ENCODE measurements at regions not wholly inside any gene's neighbourhood (a gene's known extent, or its start where the extent isn't known, plus 50 kb on each side); places are given as distances from the start of the nearest gene placed in this dataset.

DNA sequence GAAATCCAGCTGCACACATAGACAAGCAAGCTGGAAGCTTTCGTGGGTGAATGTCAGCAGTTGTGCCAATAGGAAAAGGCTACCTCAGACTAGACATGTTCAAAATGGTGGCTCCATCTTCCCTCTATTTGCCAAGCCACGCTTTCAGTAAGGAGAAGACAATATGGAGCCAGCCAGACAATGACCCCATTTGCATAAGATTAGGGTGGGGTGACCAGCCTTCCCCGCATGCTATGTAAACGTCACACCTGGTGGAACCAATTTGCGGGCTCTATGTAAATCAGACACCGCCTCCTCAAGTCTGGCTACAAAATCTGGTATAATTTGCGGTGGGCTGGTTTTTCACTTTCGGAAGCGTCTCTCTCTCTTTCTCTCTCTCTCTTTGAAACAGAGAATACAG, 297.4 kb upstream of the PCDH15 start:
- no peak for DNase-seq

DNA sequence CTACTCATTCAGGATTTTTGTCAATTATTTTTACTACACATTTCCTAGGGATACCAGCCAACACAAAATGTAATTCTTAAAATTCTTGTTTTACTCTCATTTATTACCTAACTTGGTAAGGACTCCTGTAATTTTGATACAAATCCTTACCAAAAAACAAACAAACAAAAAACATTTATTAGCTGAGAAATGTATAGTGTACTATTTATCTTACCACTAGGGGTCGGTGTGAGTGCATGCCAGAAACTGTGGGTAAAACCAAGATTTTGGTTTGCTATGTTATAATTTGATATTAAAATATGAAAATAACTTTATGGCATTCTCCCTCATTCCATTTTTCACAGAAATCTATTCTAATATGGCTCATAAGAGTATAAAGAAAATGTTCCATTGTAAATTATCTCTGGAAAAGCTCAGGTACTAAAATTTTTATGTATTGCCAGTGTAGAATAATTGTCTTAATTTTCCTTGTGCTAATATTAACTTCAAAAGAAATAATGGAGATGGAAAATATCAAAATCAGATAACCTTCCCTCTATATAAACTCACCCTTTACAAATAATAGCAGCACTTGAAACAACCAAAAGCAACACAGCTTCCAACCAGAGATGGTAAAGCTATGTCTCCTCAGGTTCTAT, 290.8 kb upstream of the PCDH15 start:
- DNase-seq, result no peak

DNA sequence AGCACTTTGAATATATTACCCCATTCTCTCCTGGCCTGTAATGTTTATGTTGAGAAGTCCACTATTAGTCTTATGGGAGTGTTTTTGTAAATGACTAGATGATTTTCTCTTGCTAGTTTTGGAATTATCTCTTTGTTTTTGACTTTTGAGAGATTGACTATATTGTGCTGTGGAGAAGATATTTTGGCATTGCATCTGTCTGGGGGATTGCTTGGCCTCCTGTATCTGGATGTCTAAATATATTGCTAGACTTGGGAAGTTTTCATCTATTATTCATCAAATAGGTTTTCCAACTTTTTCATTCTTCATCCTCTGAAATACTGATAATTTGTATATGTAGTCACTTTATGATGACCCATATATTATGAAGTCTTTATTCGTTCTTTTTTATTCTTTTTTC, 277.1 kb upstream of the PCDH15 start:
- DNase-seq, result no peak

DNA sequence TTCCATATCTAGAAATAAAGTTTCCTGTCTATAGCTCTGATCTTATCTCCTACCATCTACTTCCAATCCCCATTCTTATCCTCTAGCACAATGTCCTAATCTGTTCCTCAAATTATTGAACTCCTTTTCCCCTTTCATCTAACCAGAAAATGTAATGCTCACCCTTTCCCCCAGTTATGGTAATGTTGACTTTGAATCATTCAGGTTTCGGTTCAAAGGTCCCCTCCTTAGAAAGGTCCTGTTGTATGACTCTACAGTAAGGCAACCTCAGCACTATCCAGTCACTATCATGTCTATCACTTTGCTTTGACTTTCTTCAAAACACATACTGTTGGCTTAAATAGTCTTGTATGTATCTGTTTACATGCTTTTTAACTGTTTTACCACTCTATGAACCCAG, 264.2 kb upstream of the PCDH15 start:
- no peak for DNase-seq

DNA sequence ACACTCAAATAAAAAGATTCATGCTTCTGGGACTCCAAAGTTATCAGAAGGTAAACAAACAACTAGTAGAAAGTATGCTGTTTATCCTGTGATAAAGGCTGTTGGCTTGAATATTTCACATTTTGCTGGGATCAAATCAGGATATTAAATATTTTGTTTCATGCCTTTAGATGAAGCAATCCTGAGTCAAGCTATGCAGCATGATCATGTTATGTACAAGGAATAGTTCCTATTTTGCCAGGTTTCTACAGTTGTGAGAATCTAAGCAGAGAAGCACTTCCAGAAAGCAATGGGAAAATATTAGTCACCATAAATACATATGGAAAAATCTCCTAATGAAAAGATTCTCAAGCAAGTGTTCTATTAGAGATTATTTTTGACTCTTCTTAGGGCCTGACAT, 262.8 kb upstream of the PCDH15 start:
- no peak for DNase-seq

DNA sequence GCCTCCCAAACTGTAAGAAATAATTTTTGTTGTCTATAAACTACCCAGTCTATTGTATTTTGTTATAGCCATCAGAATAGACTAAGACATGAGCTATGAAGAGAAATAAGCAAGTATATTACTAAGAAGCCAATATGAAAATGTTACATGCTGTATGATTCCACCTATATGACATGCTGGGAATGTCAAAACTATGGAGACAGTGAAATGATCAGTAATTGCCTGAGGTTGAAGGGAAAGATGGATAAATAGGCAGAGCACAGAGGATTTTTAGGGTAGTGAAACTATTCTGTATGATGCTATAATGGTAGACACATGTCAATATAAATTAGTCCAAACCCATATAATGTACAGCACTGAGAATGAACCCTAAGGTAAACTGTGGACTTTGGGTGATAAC, 261.3 kb upstream of the PCDH15 start:
- DNase-seq, result no peak

DNA sequence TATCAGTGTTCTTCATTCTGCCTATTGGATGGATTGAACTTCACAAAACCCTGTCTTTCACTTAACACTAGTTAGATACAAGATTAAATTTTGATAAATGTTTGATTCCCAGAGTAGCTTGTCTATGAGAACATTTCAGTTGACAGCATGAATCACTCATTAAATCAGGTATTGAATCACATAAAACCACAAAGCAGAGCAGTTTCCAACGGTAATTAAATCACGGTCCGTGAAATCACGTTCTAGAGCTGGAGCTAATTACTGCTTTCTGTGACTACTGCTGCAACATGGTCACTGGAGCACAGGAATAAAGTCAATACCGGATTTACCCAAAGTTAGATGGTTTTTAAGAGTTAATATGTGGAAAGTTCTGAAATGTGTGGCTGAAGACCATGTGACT, 257.8 kb upstream of the PCDH15 start:
- DNase-seq, result no peak

DNA sequence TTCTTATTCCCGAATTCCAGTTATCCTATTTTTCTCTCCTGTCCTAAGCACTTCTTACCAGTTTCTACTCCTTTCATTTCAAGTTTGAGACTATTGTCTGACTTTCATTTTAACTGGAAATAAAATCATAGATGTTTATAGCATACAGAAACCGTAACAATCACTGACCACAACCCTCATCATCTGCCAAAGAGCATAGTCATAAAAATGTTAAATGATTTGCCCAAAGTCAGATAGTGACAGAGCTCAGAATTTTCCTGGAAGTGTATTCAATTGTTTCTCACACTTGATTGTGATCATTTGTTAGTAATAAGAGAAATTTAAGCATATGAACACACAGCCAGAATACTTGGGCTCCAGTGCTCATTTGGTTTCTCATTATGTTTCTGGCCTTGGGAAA, 250.5 kb upstream of the PCDH15 start:
- no peak for DNase-seq

DNA sequence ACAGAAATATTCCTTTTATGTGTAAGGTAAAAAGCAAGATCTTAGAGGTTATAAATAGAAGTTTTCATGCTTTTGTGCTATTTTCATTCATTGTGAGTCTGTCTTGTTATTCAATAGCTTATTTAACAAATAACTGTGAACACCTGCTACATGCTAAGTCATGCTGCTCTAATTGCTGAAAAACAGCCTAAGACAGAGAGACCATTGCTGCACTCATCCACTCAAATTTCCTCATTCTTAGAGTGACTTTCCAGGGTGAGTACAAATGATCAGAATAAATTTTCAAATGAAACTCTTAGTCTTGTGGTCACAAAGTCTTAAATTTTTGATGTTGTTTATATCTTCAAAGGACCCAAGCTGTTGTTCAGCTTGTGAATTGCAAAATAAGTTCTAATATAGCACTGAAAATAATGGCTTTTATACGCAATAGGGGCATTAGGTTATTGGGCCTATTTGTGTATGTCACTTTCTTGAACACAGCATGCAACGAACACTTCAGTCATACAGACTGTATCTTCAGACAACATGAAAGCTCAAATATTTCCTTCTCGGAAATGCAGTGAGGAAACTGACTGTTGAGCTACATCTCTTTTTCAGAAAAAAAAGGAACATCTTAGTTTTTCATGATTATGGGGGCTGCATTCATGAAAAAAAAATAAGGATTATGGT, 247.9 kb upstream of the PCDH15 start:
- no peak for DNase-seq

DNA sequence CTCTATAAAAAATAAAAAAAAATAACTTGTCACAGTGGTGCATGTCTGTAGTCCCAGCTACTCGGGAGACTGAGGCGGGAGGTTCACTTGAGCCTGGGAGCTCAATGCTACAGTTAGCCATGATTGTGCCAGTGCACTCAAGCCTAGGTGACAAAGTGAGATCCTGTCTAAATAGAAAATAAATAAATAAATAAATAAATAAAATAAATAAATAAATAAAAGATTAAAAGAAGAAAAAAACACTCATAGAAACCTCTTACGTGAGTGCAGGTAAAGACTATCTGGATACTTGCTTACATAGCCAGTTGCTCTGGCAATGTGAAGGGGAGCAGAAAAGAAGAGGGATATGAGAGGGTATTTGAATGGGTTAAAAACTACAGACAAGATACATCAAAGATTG, 242.5 kb upstream of the PCDH15 start:
- DNase-seq, result no peak

DNA sequence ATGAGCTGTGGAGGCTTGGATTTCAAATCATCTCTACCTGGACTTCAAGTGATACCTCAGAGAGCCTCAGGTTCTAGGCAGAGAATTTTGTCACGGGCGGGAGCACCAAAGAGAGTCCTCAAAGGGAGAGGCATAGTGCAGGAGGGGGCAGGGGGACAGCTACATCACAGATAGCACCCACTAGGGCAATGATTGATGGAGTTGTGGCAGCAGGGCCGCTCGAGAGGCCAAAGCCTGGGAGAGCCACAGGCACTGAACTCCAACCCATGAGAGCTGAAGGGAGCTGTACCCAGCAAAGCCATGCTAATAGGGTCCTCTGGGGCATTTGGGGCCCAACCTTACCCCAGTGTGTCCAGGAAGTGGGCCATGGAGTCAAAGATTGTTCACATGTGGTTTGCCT, 232.0 kb upstream of the PCDH15 start:
- DNase-seq, result no peak

DNA sequence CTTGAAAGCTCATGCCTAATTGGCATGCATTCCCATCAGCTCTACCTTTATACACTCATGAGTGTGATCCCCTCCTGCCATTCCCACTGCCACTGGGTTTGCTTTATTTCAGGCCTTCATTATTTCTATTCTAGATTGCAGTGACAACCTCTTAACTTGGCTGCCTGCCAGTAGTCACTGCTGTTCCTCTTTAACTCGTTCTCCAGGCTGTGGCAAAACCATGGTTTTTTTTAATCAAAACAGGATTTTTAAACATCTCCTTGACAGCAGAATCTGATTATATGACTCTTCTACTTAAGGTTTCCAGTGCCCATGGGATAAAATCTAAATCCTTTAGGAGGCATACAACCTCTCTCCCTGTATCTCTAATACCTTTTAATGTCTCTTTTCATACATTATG, 223.7 kb upstream of the PCDH15 start:
- no peak for DNase-seq

DNA sequence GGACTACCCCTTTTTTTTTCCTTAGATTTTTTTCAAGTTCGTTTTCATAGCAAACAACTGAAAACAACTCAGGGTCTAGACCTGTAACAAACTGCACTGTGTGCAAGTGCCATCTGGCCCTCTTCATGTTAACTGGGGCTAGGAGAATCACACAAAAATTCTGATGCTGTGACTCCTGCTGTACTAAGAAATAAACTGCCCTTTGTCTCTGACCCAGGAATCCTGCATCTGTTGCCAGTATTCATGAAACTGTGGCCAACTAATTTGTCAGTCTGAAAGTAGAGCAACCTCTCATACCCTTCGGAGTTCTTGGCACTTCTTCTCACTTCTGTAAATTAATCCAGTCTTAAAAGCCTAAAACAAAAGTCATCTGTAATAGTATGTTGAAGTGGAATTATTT, 218.4 kb upstream of the PCDH15 start:
- no peak for DNase-seq

DNA sequence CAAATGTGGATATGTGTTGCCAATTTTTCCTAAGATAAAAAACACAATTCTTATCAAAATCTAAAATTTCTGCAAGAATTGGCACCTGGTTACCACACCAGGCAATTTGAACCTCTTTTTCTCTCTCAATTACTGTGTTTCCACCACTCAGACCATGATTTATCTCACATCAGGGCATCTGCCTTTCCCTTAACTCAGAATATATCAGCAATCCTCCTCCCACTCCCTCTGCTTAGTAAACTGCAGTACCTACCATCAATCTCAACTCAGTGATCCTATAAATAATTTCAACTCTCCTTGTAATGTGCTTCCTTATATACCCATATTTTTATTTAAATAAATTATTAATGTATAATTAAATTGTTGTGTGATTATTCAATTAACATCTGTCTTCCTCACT, 212.3 kb upstream of the PCDH15 start:
- DNase-seq, result no peak

DNA sequence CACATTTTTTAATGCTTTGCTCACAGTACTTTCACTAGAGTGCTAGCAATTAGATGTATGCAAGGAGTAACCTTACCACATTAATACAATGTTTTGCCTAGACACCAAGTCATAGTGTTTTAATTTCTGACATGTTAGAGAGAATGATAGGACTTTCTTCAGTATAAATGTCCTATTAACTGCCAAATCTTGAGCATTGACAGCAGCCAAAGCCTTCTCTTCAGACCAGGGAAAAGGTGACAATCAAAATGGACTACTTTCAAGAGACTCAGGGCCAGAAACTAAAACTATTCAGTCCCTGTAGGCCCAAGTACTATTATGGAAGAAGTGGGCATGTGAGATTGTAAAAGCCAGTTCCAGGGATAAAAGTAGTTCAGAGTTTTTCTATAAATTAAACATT, 201.4 kb upstream of the PCDH15 start:
- no peak for DNase-seq

DNA sequence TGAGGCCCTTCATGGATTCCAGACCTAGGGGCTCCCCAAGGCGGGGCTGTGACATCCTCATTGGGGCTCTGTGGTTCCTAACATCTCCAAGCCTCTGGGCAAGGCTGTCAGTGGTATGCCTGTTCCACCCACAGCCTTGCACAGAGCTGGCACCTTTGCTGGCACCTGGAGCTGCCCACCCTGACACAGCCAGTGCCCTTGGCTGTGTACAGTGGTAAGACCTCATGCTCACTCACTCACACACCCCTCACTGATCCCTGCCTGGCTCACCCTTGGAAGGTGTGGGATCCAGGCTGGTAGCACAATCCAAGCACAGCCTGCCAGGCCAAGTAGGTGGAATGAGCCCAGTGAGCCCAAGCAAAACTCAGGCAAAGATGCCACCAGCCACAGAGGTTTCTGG, 200.4 kb upstream of the PCDH15 start:
- no peak for DNase-seq

DNA sequence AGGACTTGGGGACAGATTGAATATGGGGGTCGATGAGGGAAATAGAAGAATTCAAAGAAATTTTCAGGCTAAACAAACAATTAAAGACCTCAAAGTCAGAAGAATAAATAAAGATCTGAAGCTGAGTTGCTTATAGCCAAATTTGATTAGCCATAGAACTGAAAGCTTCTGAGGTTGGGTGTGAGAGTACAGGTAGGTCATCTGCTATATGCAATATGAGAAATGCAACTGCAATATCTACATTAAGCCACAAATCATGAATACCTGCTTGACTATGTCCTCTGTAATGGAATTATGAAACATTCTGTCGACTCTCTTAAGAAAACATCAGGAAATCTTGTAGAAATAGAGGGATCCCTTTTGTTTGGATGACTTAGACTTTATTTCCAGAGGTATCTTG, 192.1 kb upstream of the PCDH15 start:
- DNase-seq, result no peak

DNA sequence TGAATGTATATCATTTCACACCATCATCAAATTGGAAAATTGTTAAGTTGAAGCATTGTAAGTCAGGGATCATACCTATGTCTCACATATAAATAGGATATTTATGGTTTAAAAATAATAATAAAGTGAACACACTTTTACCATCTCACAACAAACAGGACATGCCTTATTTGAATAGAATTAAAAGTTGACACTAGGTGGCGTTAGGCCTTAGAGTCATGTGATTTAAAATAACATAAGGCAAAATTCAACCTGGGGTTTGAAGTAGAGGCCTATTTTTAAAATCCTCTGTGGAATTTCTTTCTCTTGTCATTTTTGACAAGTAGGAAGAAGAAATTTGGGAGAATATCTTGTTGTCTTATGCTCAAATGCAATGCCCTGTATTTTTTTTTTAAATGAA, 184.7 kb upstream of the PCDH15 start:
- DNase-seq, result no peak

DNA sequence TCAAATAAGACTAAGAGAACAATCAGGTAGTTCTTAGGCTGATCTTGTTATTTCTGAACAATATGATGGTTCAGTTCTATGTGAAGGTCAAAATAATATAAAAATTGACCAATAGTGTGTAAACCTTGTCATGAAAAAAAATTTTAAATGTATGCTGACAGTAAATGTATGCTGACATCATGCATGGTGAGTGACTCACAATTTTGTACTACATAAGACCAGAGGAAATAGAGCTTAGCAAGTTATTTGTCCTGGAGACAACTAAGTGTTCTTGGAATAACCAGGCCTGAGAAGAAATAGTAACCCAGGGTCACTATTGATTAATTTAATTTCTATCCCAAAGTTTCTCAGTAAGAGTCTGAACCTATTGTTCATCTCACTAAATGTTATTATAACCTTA, 182.2 kb upstream of the PCDH15 start:
- DNase-seq, result no peak

DNA sequence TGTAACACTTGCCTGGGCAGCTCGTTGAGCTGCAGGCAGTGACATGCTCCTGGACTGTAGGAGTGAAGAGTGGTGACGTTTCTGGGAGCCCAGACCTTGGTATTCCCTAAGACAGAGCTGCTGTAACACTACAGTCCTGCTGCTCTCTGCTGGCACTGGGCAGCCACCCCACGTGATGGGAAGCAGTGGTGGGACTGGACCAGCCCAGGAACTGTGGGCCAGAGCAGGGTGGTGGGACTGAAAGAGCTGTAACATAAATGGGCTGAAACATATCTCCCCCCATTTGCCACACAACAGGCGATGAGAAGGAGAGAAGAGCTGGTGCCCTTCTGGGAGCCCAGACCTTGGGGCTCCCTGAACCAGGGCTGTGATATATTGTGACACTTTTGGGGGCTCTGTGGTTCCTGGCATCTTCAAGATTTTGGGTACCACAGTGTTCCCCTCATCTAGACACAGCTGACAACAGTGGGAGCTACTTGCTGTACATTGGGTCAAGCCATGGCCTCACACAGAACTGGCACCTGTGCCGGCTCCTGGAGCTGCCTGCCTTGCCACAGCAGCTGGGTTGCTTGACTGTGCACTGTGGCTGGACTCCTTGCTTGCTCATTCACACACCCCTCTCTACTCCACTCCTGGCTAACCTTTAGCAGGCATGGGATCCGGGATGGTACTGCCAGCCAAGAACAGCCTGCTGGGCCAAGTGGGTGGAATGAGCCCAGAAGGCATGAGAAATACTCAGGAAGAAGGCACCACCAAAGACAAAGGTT, 161.3 kb upstream of the PCDH15 start:
- DNase-seq, result no peak

DNA sequence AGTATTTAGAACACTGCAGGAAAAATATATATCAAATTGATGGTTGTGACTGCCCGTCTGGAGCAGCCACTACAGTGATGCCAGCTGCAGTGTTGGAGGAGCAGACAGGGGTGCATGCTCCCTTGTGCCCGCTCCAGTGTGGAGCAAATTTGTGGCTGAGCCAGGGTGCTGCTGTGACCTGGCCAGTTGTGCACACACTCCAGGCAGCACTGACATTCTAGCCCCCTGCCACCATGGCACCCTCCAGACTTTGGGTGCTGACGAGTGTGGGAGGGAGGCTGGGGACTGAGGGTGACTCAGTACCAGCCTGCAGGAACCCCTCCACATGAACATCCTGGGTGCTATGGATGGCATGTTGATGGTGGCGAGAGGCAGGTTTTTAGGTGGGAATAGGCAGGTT, 160.0 kb upstream of the PCDH15 start:
- DNase-seq, result no peak

DNA sequence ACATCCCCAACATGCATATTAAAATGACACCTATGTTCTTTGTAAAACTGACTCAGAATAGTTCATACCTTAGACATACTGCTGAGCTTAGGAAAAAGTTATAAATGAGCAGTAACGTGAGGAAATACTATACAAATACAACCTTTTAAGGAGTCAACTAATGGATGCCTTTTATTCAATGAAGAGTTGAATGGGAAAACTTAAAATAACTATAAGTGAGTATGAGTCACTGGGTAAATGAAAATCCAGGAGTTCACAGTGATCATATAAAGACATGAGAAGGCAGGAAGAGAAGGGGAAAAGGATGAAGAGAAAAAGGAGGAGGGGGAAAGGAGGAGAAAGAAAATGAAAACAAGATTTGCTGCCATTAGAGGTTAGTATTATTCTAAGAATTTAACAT, 157.8 kb upstream of the PCDH15 start:
- DNase-seq, result no peak

DNA sequence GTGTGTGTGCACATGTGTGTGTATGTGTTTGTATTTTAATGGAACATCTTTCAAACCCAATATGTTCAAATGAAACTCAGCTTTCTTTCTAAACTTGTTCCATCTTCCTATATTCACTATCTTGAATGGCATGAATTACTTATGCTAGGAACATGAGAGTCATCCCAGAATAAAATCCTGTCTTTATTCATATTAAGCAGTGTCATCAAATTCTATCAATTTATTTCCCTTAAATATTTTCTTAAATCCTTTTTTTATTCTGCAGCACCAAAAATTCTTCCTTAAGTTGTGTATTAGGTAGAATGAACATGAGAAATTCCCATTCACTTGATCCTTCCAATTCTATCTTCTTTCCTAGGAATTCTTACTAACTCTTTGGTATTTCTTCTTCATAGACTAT, 146.6 kb upstream of the PCDH15 start:
- DNase-seq, result no peak

DNA sequence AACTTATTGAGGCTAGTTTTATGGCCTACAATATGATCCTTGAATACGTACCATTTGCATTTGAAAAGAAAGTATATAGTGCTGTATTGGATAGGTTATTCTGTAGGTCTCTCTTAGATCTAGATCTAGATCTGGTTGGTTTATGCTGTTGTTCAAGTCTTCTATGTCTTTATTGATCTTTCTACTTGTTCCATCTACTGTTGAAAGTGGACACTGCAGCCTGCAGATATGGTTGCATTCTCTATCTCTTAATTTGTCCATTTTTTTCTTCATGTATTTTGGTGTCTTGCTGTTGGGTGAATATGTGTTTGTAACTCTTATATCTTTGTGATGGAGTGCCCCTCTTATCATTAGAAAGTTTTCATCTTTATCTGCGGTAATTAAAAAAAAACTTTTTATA, 139.4 kb upstream of the PCDH15 start:
- no peak for DNase-seq

DNA sequence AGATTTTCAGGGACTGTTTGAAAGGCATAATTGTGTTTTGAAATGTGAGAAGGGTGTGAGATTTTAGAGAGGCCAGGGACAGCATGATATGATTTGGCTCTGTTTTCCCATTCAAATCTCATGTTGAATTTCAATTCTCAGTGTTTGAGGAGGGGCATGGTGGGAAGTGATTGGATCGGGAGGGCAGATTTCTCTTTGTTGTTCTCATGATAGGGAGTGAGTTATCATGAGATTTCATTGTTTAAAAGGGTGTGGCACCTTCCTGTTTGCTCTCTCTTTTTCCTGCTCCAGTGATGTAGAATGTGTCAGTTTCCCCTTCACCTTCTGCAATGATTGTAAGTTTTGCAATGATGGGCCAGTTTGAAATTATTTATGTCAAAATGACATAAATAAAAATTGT, 113.0 kb upstream of the PCDH15 start:
- no peak for DNase-seq

All from DMS79 (cell line).